Stromal cell of bone marrow (primary cell): ENCODE measurements at regions not wholly inside any gene's neighbourhood (a gene's known extent, or its start where the extent isn't known, plus 50 kb on each side); places are given as distances from the start of the nearest gene placed in this dataset.
"Not testable (repeated sequence)": the region's sequence is repeated elsewhere in the genome, so short reads cannot be mapped to it uniquely, and the experiment has no call there.

Source experiments
- DNase-seq: peaks from one replicate; pipeline ENCODE4 v3.0.0-alpha.2; 2012; ENCODE audit warnings: low read depth

GRCh38 chr13:62799931-62800436, 1384.3 kb upstream of the PCDH20 start:
- DNase-seq, result no peak

GRCh38 chr13:62799038-62799535, 1383.4 kb upstream of the PCDH20 start:
- DNase-seq, result no peak

GRCh38 chr13:62793850-62794249, 1378.2 kb upstream of the PCDH20 start:
- DNase-seq, result no peak

- no peak for DNase-seq
Observed at GRCh38 chr13:62781866-62782265, 1366.2 kb upstream of the PCDH20 start.

- no peak for DNase-seq
Observed at GRCh38 chr13:62779161-62779560, 1363.5 kb upstream of the PCDH20 start.

GRCh38 chr13:62767473-62767872, 1351.8 kb upstream of the PCDH20 start:
- DNase-seq, result no peak

- DNase-seq, result no peak
Observed at GRCh38 chr13:62760724-62761123, 1345.1 kb upstream of the PCDH20 start.

- no peak for DNase-seq
Observed at GRCh38 chr13:62747629-62748028, 1332.0 kb upstream of the PCDH20 start.

GRCh38 chr13:62747152-62747551, 1331.5 kb upstream of the PCDH20 start:
- DNase-seq, result no peak

GRCh38 chr13:62729746-62730145, 1314.1 kb upstream of the PCDH20 start:
- DNase-seq, result not testable (repeated sequence)

GRCh38 chr13:62721893-62722292, 1306.2 kb upstream of the PCDH20 start:
- no peak for DNase-seq

- DNase-seq, result not testable (repeated sequence)
Observed at GRCh38 chr13:62711948-62712347, 1296.3 kb upstream of the PCDH20 start.

GRCh38 chr13:62710787-62711186, 1295.1 kb upstream of the PCDH20 start:
- no peak for DNase-seq

- no peak for DNase-seq
Observed at GRCh38 chr13:62706048-62706447, 1290.4 kb upstream of the PCDH20 start.

GRCh38 chr13:62704875-62705274, 1289.2 kb upstream of the PCDH20 start:
- DNase-seq, result no peak

GRCh38 chr13:62702502-62702901, 1286.9 kb upstream of the PCDH20 start:
- DNase-seq, result no peak

GRCh38 chr13:62697701-62698100, 1282.1 kb upstream of the PCDH20 start:
- DNase-seq, result no peak

- DNase-seq, result no peak
Observed at GRCh38 chr13:62696490-62696889, 1280.8 kb upstream of the PCDH20 start.

- DNase-seq, result no peak
Observed at GRCh38 chr13:62687732-62688131, 1272.1 kb upstream of the PCDH20 start.

GRCh38 chr13:62684359-62684758, 1268.7 kb upstream of the PCDH20 start:
- no peak for DNase-seq

- DNase-seq, result no peak
Observed at GRCh38 chr13:62682788-62683187, 1267.1 kb upstream of the PCDH20 start.

- no peak for DNase-seq
Observed at GRCh38 chr13:62678039-62678438, 1262.4 kb upstream of the PCDH20 start.

GRCh38 chr13:62663767-62664166, 1248.1 kb upstream of the PCDH20 start:
- no peak for DNase-seq

- DNase-seq, result no peak
Observed at GRCh38 chr13:62659365-62659764, 1243.7 kb upstream of the PCDH20 start.

GRCh38 chr13:62653371-62653770, 1237.7 kb upstream of the PCDH20 start:
- DNase-seq, result no peak
